Body of pancreas (tissue), 4 donors: ENCODE measurements at regions not wholly inside any gene's neighbourhood (a gene's known extent, or its start where the extent isn't known, plus 50 kb on each side); places are given as distances from the start of the nearest gene placed in this dataset.

ENCODE experiments used
- POLR2A ChIP-seq, 3 donors: fragments of 450-650 bp; IDR thresholded peaks; one replicate each; pipeline ENCODE4 v1.6.1; 2016; ENCODE audit warnings: antibody characterized with exemption in 3 of 3, mild to moderate bottlenecking in 2 of 3
- TF ChIP-seq, protein P1 (sequence below), 7 experiments: fragments of 450-650 bp in 4 of 7; fragments of 200-600 bp in 3 of 7; sonication (generic) in 3 of 7; IDR thresholded peaks; one replicate each; pipeline ENCODE4 v1.5.1; 2016 to 2019; ENCODE audit warnings: antibody characterized with exemption in 7 of 7

DNA sequence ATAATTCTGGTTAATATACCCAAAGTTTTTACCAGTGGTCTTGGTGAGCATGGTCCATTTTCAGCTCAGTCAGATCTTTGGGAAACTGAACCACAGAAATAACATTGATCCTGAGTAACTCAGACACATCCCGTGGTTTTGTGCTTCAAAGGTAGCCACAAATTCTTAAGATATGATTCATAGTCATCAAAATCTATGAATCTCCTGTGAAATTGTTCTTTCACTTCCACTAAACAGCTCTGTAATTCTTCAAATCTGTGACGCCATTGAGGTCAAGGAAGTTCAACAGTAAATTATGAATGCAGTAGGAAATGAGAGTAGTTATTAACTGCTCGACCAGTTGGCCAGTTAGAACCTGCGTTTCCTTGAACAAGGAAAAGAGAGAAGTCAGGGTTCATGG, 147.3 kb downstream of the IRS1 start:
- TF ChIP-seq POLR2A (IDR thresholded peaks at IDR 0.05), result no peak
- TF ChIP-seq, protein P1, sequence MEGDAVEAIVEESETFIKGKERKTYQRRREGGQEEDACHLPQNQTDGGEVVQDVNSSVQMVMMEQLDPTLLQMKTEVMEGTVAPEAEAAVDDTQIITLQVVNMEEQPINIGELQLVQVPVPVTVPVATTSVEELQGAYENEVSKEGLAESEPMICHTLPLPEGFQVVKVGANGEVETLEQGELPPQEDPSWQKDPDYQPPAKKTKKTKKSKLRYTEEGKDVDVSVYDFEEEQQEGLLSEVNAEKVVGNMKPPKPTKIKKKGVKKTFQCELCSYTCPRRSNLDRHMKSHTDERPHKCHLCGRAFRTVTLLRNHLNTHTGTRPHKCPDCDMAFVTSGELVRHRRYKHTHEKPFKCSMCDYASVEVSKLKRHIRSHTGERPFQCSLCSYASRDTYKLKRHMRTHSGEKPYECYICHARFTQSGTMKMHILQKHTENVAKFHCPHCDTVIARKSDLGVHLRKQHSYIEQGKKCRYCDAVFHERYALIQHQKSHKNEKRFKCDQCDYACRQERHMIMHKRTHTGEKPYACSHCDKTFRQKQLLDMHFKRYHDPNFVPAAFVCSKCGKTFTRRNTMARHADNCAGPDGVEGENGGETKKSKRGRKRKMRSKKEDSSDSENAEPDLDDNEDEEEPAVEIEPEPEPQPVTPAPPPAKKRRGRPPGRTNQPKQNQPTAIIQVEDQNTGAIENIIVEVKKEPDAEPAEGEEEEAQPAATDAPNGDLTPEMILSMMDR (IDR thresholded peaks at IDR 0.05), result no peak
